GM23248 (cell line): ENCODE measurements at regions not wholly inside any gene's neighbourhood (a gene's known extent, or its start where the extent isn't known, plus 50 kb on each side); places are given as distances from the start of the nearest gene placed in this dataset.
A peak's percentile ranks its signal among the peaks of the same experiment; 100 is the strongest.

Source experiments
- DNase-seq: peaks from one replicate; pipeline ENCODE4 v3.0.0-alpha.2; 2015
- H2AFZ ChIP-seq: fragments of 200-600 bp; sonication (generic); 2 replicates; pipeline ENCODE4 v1.6.1; 2016; ENCODE audit warnings: antibody characterized with exemption
- H3F3A ChIP-seq: fragments of 200-600 bp; sonication (generic); 2 replicates; pipeline ENCODE4 v1.6.1; 2016; ENCODE audit warnings: mild to moderate bottlenecking, antibody characterized with exemption, mixed run types; ENCODE audit not compliant: insufficient read depth
- H3K27ac ChIP-seq: fragments of 200-600 bp; sonication (generic); 2 replicates; pipeline ENCODE4 v1.5.1; 2016; ENCODE audit warnings: mild to moderate bottlenecking
- H3K27me3 ChIP-seq: fragments of 200-600 bp; sonication (generic); replicated peaks from 2 replicates; pipeline ENCODE4 v1.6.1; 2016; ENCODE audit warnings: mild to moderate bottlenecking; ENCODE audit not compliant: insufficient read depth
- H3K36me3 ChIP-seq: fragments of 200-600 bp; sonication (generic); 2 replicates; pipeline ENCODE4 v1.6.1; 2016; ENCODE audit warnings: low read depth, mild to moderate bottlenecking
- H3K4me1 ChIP-seq: fragments of 200-600 bp; sonication (generic); 2 replicates; pipeline ENCODE4 v1.6.1; 2016; ENCODE audit warnings: mild to moderate bottlenecking; ENCODE audit not compliant: insufficient read depth
- H3K4me2 ChIP-seq: fragments of 200-600 bp; sonication (generic); one replicate; pipeline ENCODE4 v1.6.1; 2016; ENCODE audit warnings: mild to moderate bottlenecking; ENCODE audit not compliant: unreplicated experiment
- H3K4me3 ChIP-seq: fragments of 200-600 bp; sonication (generic); 2 replicates; pipeline ENCODE4 v1.5.1; 2016; ENCODE audit warnings: mild to moderate bottlenecking
- H3K79me2 ChIP-seq: fragments of 200-600 bp; sonication (generic); 2 replicates; pipeline ENCODE4 v1.6.1; 2016; ENCODE audit warnings: mild to moderate bottlenecking; ENCODE audit not compliant: insufficient read depth
- H3K9ac ChIP-seq: fragments of 200-600 bp; sonication (generic); 2 replicates; pipeline ENCODE4 v1.6.1; 2016; ENCODE audit warnings: mild to moderate bottlenecking
- H3K9me2 ChIP-seq: fragments of 200-600 bp; sonication (generic); 2 replicates; pipeline ENCODE4 v1.6.1; 2016; ENCODE audit warnings: mixed run types, mild to moderate bottlenecking, moderate library complexity; ENCODE audit not compliant: insufficient read depth
- H3K9me3 ChIP-seq: fragments of 200-600 bp; sonication (generic); one replicate; pipeline ENCODE4 v1.6.1; 2017; ENCODE audit warnings: low read depth
- H4K20me1 ChIP-seq: fragments of 200-600 bp; sonication (generic); 2 replicates; pipeline ENCODE4 v1.6.0; 2016; ENCODE audit not compliant: insufficient read depth
- EZH2 ChIP-seq: fragments of 200-600 bp; sonication (generic); IDR thresholded peaks from 2 replicates; pipeline ENCODE4 v1.6.1; 2018; ENCODE audit warnings: antibody characterized with exemption, mild to moderate bottlenecking; ENCODE audit not compliant: insufficient read depth, poor library complexity, severe bottlenecking
- EZH2phosphoT487 ChIP-seq: fragments of 200-600 bp; sonication (generic); IDR thresholded peaks from 2 replicates; pipeline ENCODE4 v1.6.1; 2018; ENCODE audit warnings: antibody characterized with exemption, moderate library complexity, mild to moderate bottlenecking, low read depth; ENCODE audit not compliant: insufficient read depth
- WGBS, 2 experiments: methylation state at CpG; one replicate each; pipeline ENCODE4 v1.1.6; 2015 to 2017; ENCODE audit warnings: low lambda C conversion rate in 2 of 2, low coverage in 1 of 2; ENCODE audit errors: missing lambda C conversion rate in 2 of 2; 5-methylcytosine and 5-hydroxymethylcytosine counted together
- in situ Hi-C: fragments of 300-500 bp; cut with MboI; formaldehyde crosslinking; loops from 2 replicates; pipeline ENCODE4 v1.15.0; 2020

- H2AFZ ChIP-seq, result no peak overlapping the region
- no peak overlapping the region for H3K4me3 ChIP-seq
- no peaks in the 10 kb centered on the region for H3K79me2 ChIP-seq
- H3K9ac ChIP-seq, result no peak overlapping the region
- WGBS, 2 experiments, result 51 to 56% methylated on average over 3 of the region's 3 CpGs
- H4K20me1 ChIP-seq, result no peaks in the 10 kb centered on the region
- no peaks in the 10 kb centered on the region for H3F3A ChIP-seq
- H3K4me2 ChIP-seq, result no peak overlapping the region
- TF ChIP-seq EZH2phosphoT487 (no peak), EZH2 (no peak)
- peak; percentile 67 for DNase-seq
- in situ Hi-C loops, result no loop called here
- H3K27me3 ChIP-seq, result no peaks in the 10 kb centered on the region
- H3K27ac ChIP-seq, result no peak overlapping the region
- no peaks in the 10 kb centered on the region for H3K9me3 ChIP-seq
- H3K9me2 ChIP-seq, result no peaks in the 10 kb centered on the region
- H3K4me1 ChIP-seq, result peaks cover 4% of the 10 kb centered on the region; the same call in 1 of the 2 replicates
- H3K36me3 ChIP-seq, result no peaks in the 10 kb centered on the region
Observed at GRCh38 chr3:148158210-148158609, 539.5 kb upstream of the AGTR1 start.

- Histone ChIP-seq H4K20me1 (no peaks in the 10 kb centered on the region), H3K4me1 (peaks cover 4% of the 10 kb centered on the region; the same call in 1 of the 2 replicates), H3K79me2 (no peaks in the 10 kb centered on the region), H3K9me3 (no peaks in the 10 kb centered on the region), H3K9me2 (no peaks in the 10 kb centered on the region), H3K4me2 (no peak overlapping the region), H3K36me3 (no peaks in the 10 kb centered on the region), H3F3A (no peaks in the 10 kb centered on the region), H3K4me3 (no peak overlapping the region), H3K27me3 (no peaks in the 10 kb centered on the region), H2AFZ (no peak overlapping the region), H3K27ac (no peak overlapping the region), H3K9ac (no peak overlapping the region)
- TF ChIP-seq EZH2 (no peak), EZH2phosphoT487 (no peak)
- 11 to 21% methylated on average over 2 of the region's 2 CpGs for WGBS, 2 experiments
- in situ Hi-C loops, result no loop called here
- DNase-seq, result peak; percentile 6
Observed at GRCh38 chr3:148162132-148162531, 535.6 kb upstream of the AGTR1 start.

GRCh38 chr3:148168347-148168746, 529.4 kb upstream of the AGTR1 start:
- H3K4me2 ChIP-seq, result no peak overlapping the region
- WGBS, 2 experiments, result 17 to 23% methylated on average over 2 of the region's 2 CpGs
- no peaks in the 10 kb centered on the region for H3K36me3 ChIP-seq
- no peaks in the 10 kb centered on the region for H3K9me2 ChIP-seq
- H3K79me2 ChIP-seq, result no peaks in the 10 kb centered on the region
- H3K9me3 ChIP-seq, result no peaks in the 10 kb centered on the region
- H3F3A ChIP-seq, result no peaks in the 10 kb centered on the region
- H3K4me3 ChIP-seq, result no peak overlapping the region
- no peaks in the 10 kb centered on the region for H4K20me1 ChIP-seq
- no peak for TF ChIP-seq EZH2
- no peak for TF ChIP-seq EZH2phosphoT487
- no peak for DNase-seq
- no peak overlapping the region for H2AFZ ChIP-seq
- no peaks in the 10 kb centered on the region for H3K27me3 ChIP-seq
- in situ Hi-C loops, result no loop called here
- no peak overlapping the region for H3K9ac ChIP-seq
- 0 out of 2 replicates have a peak, but pooled peaks cover 3% of the 10 kb centered on the region for H3K4me1 ChIP-seq
- no peak overlapping the region for H3K27ac ChIP-seq

- H3K27ac ChIP-seq, result no peak overlapping the region
- H3K9me2 ChIP-seq, result no peaks in the 10 kb centered on the region
- in situ Hi-C loops, result no loop called here
- peaks cover 17% of the 10 kb centered on the region for H3K4me1 ChIP-seq
- H4K20me1 ChIP-seq, result no peaks in the 10 kb centered on the region
- H3K36me3 ChIP-seq, result no peaks in the 10 kb centered on the region
- H3K4me3 ChIP-seq, result no peak overlapping the region
- H2AFZ ChIP-seq, result no peak overlapping the region
- 0 out of 2 replicates have a peak, but pooled peaks cover 6% of the 10 kb centered on the region for H3F3A ChIP-seq
- H3K27me3 ChIP-seq, result no peaks in the 10 kb centered on the region
- no peaks in the 10 kb centered on the region for H3K79me2 ChIP-seq
- no peak for DNase-seq
- H3K9ac ChIP-seq, result no peak overlapping the region
- TF ChIP-seq EZH2 (no peak), EZH2phosphoT487 (no peak)
- no peaks in the 10 kb centered on the region for H3K9me3 ChIP-seq
- H3K4me2 ChIP-seq, result no peak overlapping the region
- 84 to 90% methylated on average over 4 of the region's 4 CpGs for WGBS, 2 experiments
Observed at GRCh38 chr3:148173851-148174250, 523.9 kb upstream of the AGTR1 start.

- H3K4me2 ChIP-seq, result peak overlapping the region; percentile 59
- H3K9me2 ChIP-seq, result no peaks in the 10 kb centered on the region
- no peak overlapping the region for H3K27ac ChIP-seq
- H3K4me1 ChIP-seq, result peaks cover 17% of the 10 kb centered on the region
- no peaks in the 10 kb centered on the region for H3K9me3 ChIP-seq
- no peaks in the 10 kb centered on the region for H4K20me1 ChIP-seq
- TF ChIP-seq EZH2 (no peak), EZH2phosphoT487 (no peak)
- H2AFZ ChIP-seq, result no peak overlapping the region
- no peak overlapping the region for H3K9ac ChIP-seq
- H3K4me3 ChIP-seq, result no peak overlapping the region
- DNase-seq, result peak; percentile 68
- in situ Hi-C loops, result no loop called here
- H3K79me2 ChIP-seq, result no peaks in the 10 kb centered on the region
- 0 out of 2 replicates have a peak, but pooled peaks cover 6% of the 10 kb centered on the region for H3F3A ChIP-seq
- H3K27me3 ChIP-seq, result no peaks in the 10 kb centered on the region
- H3K36me3 ChIP-seq, result no peaks in the 10 kb centered on the region
Observed at GRCh38 chr3:148175214-148175613, 522.5 kb upstream of the AGTR1 start.
